Activated naive CD4-positive, alpha-beta T cell treated with anti-CD3 and anti-CD28 coated beads, Interleukin-2, amount 50 U/mL, for 16 hours (primary cell): ENCODE measurements at regions not wholly inside any gene's neighbourhood (a gene's known extent, or its start where the extent isn't known, plus 50 kb on each side); places are given as distances from the start of the nearest gene placed in this dataset.

Experiments
- DNase-seq: peaks from one replicate; pipeline ENCODE4 v3.0.0-alpha.2; 2020

DNA sequence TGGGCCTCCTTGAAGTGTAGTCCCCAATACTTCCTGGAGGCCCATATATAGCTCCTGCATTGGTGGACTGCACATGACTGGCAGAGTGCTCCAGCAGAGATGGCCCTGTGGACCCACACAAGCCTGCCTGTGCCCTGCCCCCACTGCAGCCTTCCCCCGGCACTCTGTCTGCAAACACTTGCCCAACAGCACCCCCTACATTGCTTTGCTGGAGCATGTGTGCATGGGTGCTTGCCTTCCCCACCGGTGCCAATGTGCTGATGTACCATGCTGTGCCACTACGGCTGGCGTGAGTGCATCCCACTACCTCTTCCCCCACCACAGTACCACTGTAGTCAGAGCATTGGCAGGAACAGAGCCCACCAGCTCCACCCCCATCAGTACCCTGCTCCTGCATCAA is 563.6 kb upstream of the CTNND2 start:
- no peak for DNase-seq

DNA sequence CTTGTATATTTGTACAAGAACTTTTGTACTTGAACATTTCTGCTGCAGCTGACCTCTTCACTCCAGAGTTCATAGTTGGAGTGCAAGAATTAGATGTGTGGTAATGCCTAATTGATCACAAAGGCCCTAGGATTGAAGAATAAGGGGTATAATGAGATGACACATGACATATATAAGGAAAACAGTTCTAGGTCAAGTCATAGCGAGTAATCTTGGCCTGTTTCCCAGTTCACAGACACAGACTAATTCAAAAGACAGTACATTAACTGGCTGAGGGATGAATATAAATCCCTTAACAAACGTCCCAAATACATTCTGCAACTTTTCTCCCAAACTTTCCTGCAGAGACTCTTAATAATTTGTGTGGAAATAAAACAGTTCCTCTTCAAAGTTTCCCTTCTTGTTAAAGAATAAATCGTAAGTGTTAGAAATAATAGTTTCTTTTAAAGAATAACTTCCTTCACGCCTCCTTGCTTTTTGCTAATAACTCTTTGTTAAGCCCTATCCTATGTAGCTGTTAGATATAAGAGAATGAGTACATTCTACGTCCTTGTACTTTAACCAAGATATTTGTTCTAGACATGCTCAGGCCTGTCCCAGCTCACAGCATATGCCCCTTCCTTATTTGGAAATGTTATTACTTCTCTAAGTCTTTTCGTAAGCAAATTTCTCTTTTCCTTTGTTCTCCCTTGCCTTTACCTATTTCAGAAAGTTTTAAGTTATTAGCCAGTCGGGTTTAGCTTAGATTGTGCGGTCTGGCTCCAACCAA is 556.4 kb upstream of the CTNND2 start:
- DNase-seq, result no peak

DNA sequence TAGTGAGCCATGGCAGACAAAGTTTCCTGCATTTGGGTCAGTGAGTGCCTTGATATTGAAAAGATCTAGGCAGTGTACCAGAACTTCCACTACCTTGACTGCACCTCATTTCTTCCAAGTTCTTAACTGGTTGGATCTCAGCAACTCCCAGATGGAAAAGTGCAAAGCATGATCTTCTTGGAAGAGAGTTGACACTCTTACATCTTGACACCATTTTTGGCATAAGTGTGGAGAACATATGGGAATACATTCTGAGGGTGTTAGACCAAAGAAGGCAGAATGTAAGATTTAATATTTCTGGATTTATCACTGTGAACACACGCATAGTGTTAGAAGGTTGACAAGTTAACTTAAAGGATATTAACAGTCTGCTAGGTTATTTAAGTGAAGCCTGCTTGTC is 555.1 kb upstream of the CTNND2 start:
- DNase-seq, result no peak

DNA sequence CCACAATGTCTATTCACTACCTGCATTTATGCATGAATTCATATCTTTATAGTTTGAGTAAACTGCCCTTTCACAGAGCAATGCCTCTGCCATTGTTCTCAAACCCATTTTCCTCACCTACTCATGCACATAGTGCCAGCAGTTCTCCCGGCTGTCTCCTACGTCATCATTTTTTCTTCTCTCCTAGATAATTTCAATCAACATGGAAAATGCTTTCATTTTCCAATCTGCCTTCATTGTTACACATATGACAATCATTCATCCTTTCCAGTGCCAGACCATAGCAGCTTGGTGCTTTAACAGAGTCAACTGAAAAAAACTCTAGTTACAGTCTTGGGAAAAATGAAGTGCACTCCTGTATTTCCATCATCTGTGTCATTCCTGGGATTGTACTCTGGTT is 514.8 kb upstream of the CTNND2 start:
- DNase-seq, result no peak

DNA sequence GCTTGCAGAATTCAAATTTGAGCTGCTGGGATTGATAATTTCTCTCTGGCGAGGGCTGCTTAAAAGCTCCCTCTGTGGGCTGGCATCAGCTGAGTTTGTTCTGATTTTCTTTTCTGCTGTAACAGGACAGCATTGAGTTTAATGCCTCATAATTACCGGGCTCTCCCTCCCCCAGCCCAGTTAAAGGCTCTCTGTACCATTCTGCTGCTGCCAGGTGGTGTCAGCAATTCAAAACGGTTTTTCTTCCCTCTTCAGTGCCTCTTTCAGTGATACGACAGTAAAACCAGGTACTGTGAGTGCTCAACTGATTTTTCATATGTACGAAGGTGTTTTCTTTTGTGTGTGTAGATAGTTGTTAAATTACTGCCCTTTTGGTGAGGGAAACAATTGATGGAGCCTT is 509.3 kb upstream of the CTNND2 start:
- DNase-seq, result no peak

DNA sequence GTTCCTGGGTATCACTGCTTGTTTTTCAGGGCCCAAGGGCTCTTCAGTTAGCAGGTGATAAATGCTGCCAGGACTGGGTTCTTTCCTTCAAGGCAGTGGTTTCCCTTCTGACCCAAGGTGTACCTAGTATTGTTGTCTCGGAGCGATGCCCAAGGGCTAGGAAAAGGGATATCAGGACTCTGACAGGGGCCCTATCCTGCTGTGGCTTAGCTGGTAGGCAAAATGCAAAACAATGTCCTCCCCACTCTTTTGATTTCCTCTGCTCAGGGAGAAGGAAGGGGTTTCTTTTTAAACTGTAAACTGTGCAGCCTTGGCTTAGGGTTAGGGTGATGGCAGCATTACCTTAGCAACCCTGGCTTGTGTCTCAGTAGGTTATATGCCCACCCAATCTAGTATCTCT is 508.8 kb upstream of the CTNND2 start:
- DNase-seq, result no peak

DNA sequence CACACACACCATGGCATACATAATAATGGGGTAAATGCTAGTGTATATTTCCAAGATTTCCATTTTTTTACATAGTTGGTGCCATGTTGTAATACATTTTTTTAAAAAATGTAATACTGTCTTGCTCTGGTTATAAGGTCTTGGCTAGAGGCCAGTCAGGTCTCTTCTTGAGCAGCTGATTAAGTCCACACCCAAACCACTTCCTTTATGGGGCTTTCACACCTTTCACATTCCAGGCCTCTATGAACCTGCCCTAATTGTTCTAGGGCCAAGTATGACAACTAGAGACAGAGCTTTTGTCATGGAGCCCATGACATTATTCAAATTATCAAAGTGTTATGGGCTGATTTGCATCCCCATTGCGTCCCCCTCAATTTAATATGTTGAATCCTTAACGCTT is 495.6 kb upstream of the CTNND2 start:
- DNase-seq, result no peak

DNA sequence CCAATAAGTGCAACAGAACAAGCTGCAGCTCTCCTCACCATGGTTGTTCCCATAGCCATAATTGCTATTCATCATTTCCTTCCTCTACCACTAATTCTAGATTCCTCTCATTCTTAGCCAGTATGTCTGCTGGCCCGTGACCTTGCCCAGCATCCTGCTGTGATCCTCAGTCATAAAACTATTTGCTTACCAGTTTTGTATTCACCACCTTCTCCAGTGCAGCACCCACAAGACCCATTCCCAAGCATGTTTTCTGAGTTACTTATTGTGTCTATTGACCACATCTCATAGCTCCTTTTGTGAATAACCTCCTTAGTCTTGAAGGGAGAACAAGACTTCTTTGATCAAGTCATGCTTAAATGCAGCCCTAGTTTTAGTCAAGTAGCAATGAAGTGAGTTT is 488.0 kb upstream of the CTNND2 start:
- no peak for DNase-seq

DNA sequence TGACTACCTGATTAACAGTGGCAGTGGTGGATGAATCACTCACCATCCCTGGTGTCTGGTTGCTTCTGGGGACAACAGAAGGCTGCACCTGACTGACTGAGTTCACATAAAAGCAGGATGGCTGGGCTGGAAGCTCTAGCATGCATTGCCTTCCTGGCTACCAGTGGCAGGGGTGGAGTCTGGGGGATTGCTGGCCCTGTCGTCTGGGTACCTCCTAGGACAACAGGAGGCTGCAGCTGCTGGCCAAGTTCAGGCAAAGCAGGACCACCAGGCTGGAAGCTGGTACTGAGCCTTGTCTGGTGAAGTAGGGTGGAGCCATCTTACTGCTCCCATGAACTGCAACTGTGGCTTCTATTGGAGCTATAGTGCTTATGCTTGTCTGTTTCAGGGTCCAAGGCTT is 480.8 kb upstream of the CTNND2 start:
- DNase-seq, result no peak

DNA sequence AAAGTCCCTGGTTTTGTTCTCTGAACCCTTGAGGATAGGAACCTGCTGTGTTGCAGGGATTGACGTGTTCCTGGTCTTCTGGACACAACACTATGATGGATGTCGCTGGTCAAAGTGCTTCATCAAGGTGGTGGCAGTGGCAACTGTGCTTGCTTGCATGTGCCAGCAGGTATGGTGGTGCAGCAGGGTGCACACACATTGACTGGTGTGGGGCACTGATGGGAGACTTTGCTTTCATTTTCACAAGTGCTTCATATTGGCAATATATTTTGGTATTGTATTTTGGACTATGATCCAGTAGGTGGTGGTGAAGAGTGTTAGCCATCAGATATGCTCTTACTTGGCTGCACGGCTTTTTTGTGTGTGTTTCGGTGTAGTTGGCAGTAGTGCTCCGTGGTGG is 479.8 kb upstream of the CTNND2 start:
- DNase-seq, result no peak

DNA sequence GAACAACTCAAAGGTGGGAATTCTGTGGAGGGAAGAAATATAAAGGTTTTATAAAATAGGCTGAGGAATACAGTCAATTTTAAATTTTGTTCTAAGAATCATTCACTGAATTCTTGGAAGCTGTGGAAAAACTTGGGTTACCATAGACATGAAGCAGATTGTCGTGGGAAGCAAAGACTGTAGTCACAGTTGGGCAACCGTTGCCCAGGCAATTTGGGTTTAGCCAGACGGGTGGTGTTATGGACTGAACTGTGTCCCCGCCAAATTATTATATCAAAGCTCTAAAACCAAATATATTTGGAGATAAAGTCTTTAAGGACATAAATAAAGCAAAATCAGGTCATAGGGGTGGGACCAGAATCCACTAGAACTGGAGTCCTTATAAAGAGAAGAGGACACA is 463.7 kb upstream of the CTNND2 start:
- no peak for DNase-seq

DNA sequence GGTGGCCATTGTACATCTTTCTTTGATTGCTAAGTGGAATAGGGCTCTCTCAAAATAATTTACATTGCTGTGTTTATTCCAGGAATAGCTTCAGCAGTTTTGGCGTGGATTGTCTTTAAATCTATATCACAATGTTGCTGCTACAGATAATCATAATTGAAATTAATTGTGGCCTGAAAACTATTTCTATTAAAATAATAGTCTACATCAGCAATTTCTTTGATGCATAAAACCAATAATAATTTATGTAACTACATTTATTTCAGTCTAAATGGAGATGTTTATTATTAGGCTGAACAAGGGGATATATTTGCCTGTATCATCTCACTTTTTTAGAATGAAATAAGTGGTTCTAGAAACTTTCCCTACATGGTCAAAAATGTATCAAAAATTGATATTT is 456.0 kb upstream of the CTNND2 start:
- DNase-seq, result no peak

DNA sequence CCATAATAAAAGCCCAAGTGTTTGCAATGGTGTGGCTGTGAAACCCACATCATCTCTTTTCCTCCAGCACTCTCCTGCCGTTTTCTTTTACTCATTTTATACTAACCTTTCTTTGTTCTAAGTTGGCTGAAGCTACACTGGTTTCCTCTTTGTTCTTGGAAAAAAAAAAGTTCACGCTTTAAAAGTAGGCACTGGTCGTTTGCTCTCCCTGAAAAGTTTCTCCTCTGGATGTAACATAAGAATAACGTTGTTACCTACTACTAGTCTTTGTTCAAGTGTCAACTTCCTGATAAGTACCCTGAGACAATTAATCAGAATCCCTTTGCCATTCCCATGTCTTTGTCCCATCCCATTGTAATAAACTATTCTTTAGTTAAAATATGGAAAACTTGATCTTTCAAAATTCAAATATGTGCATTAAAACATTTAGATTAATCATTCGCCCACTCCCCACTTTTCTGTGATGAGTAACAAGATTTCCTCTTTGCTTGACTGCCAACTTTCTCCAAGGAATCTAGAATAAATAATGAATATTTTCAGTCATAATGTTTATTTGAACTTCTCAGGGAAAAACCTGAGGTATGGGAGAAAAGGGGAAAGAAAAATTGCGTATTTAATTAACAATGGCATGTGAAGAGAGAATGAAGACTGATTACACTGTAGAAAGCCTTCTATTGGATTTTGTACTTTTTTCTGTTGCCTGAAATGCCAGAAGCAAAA is 454.3 kb upstream of the CTNND2 start:
- DNase-seq, result no peak

DNA sequence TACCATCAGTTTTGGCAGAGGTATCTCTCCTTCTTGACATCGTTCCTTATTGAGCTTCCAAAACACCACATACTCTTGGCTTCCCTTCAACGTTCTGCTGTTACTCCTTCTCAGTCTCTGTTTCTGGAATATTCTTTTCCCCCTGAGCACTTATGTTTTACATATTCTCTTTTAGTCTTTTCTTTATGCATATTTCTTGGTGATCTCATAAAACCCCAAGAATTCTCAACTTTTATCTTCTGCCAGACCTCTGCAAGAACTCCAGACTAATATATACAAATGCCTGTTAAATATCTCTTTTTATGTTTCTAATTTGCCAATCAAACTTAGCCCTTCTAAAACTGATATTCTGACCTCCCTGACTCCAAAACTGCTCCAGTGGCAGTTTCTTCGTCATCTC is 453.4 kb upstream of the CTNND2 start:
- no peak for DNase-seq

DNA sequence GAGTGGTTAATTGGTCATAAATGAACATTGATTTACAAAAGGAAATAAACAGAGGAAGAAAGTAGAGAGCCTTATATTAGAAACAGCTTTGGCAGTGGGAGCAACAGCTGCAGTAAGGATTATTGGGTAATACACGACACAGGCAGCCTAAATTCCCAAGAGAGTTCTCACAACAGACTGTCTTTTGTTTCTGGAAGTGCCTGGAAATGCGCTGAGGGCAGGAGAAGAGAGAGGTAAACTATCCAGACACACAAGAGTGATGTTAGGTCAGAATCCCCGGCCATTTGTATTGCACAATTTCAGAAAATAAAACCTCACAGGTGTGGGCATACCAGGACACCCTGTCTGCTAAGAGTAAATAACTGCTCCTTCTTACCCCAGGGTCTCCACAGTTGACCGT is 450.4 kb upstream of the CTNND2 start:
- no peak for DNase-seq

DNA sequence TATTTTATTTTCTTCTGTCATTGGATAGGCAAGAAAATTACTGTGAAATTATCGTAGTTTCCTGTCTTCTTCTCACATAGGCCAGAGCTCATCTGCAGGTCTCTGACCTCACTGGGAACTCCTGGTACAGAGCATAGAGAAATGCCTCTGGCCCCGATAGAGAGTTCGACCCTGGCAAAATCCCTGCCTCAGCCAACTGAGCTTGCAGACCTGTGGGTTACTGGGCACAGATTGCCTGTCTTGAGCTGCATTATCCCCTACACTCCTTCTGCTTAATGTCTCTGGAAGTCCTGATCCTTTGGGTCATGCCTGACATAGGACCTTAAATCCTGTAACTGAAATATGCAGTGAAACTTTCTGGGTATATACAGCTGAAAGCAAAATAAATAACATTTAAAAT is 439.3 kb upstream of the CTNND2 start:
- DNase-seq, result no peak

DNA sequence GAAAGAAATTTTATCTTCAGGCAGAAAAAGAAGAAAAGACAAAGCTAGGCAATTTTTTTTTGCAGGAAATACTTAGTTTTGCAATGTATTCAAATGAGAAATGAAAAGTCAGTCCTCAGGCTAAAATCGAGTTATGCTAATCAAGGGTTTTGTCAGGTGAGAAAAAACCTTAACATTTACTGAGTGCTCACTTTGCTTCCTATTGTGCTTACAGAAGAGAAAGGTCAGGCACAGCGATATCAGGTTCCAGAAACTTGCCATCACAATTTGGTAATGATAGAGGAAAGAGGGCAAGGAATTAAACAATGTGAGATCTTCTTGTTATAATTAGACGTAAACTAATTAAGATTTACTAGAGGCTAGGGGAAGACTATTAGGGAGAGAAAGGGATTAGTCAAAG is 431.7 kb upstream of the CTNND2 start:
- no peak for DNase-seq

DNA sequence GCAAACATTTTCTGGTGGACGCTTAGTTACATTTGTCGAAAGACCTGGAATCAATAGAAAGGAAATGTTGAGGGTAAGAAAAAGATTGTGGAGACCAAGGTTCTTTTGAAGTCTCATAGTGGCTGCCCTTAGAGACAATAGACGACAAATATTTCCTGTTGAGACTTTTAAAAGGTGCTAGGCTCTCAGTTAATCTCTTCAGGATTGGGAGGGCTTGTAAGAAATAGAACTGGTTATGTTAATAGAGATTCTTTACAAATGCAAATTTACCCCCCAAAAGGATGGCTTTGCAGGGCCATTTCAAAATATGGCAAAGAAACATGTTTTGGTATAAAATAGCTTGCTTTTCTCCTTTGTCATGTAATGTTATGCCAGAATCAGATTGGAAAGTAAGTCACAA is 428.2 kb upstream of the CTNND2 start:
- no peak for DNase-seq

DNA sequence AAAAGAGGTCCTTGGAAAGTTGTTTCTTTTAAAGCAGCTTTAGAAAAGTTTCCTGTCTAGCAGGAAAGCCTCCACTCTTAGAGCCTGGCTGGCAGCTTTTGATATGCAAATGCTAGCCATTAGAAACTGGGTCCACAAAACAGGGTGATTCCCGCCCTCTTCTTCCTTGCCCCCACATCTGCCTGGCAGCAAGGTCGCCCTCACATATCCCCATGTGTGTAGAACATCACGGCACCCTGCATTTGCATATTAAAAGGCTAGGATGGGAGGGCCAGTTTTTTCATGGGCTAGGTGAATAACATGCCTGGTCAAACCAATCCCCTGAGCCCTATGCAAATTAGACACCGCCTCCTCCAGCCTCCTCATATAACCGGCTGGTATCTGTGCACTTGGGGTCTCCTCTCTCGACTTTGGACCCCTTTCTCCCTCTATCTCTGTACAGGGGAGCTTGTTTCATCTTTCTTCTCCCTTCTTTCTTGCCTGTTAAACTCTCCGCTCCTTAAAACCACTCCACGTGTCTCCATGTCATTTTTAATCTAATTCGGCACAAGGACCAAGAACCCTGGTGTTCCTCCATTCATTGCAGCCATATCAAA is 426.8 kb upstream of the CTNND2 start:
- DNase-seq, result no peak

DNA sequence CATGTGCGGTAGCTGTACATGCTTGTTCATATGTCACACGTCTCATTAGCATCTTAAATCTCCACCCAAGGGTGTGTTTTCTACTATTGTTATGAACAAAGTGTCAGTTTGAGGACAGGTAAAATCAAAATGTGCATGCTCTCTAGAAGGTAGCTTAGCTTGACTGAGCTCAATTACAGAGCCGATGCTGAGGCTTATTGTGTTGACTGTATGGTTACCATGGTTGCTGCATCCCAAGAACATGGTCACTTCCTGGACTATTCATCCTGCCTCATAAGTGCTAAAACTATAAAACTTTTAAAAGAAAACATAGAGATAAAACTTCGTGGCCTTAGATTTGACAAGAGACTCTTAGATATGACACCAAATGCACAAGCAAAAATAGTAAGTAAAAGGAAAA is 426.1 kb upstream of the CTNND2 start:
- no peak for DNase-seq

DNA sequence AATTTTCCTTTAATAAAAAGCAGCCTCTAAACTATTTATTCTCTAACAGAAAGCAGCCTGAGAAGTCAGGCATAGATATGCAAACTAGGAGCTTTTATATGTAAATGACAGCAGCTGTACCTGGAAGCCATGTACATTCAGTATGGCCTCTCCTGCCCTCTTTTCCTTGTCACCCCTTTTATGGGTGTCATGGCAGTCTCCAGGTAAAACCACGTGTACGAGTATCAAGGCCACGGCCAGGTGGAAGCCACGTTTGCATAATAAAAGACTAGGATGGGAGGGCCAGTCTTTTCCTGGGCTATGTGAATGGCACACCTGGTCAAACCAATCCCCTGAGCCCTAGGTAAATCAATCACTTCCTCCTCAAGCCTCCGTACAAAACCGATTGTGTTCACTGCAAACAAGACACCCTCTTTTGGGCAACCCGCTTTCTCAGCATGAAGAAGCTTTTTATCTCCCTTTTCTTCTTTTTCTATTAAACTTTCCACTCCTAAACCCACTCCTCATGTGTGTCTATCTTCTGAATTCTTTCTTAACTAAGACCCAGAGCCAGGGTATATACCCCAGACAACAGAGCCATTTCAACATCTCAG is 419.5 kb upstream of the CTNND2 start:
- no peak for DNase-seq

DNA sequence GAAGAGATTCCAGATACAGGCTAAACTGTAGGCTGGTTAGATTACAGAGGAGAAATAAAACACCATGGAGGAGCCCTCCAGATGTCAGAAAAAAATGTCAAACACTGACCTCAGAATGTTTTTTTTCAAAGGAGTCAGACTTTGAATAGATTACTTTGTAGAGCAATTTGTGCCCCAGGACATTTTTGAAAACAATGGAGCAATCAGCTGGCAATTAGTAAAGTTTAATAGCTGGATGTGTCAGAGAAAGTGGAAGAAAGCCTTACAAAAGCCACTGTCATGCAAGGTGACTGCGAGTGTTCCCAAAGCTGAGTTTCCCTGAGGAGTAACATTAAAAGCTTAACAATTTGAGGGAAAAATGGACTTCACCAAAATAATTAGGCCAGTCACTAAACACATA is 417.8 kb upstream of the CTNND2 start:
- no peak for DNase-seq

DNA sequence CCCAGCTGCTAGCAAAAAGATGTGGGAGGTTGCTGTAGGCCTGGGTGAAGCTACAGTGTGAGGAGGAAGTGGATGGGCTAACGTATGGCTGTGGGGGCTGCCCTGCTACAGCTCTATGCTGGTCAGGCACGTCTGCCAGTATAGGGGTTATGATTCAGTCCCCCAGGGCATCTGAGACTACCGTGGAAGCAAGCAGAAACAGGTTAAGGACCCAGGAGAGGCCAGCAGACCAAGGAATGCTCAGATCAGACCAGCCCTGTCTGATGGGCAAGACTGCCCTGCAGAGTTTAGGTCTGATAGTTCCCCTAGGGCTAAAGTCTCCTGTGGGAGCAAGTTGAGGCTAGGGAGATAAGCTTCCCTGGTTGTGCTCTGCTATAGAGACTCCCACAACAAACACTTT is 416.1 kb upstream of the CTNND2 start:
- no peak for DNase-seq

DNA sequence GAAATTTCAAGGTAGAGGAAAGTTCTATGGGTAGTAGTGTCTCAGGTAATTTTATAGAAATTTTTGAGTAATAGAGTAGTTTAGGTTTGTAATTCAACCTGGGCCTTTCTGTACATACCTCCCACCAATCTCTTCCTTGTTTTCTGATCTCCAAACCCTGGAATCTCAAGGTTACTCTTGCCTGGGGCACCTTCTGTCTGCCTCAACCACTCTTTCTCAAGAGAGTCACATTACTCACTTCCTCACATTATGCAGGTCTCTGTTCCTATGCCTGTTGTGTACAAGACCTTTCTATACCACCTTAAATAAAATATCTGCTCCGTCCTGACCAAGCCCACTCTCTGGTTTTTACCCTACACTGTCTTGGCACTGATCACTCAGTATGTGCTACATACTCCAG is 412.6 kb upstream of the CTNND2 start:
- no peak for DNase-seq
